SK-N-SH (cell line): ENCODE measurements at regions not wholly inside any gene's neighbourhood (a gene's known extent, or its start where the extent isn't known, plus 50 kb on each side); places are given as distances from the start of the nearest gene placed in this dataset.

Experiments
- CTCF ChIA-PET: fragments of 300-600, 350-600 bp; formaldehyde crosslinking; extraction: SDS; loops from one replicate; lab custom pipeline; 2021; lab: Yijun Ruan, JAX
- POLR2A ChIA-PET: fragments of 350-600 bp; sonication (Branson Sonifier 250); formaldehyde crosslinking; extraction: SDS; loops from one replicate; lab custom pipeline; 2020; ENCODE audit warnings: antibody characterized with exemption, inconsistent platforms; lab: Yijun Ruan, JAX
- DNase-seq: peaks from one replicate; pipeline ENCODE4 v3.0.0; 2012
- H2AFZ ChIP-seq: fragments of 200-600 bp; sonication (generic); 2 replicates; pipeline ENCODE4 v1.8.1; 2016; ENCODE audit warnings: antibody characterized with exemption, mild to moderate bottlenecking, low read depth
- H3F3A ChIP-seq: fragments of 200-600 bp; sonication (generic); replicated peaks from 2 replicates; pipeline ENCODE3; 2016; ENCODE audit warnings: antibody characterized with exemption, mild to moderate bottlenecking; ENCODE audit not compliant: insufficient read depth
- H3K27ac ChIP-seq, 2 experiments: fragments of 200-500 bp in 1 of 2; fragments of 200-600 bp in 1 of 2; sonication (Bioruptor generic) in 1 of 2; sonication (generic), shearing (Covaris generic) in 1 of 2; 2 replicates each; pipeline versions ENCODE4 v1.5.1 to v1.6.1; 2014 to 2016; ENCODE audit warnings: low read depth in 2 of 2, inconsistent platforms in 1 of 2, low read length in 1 of 2, mild to moderate bottlenecking in 1 of 2, mixed read lengths in 1 of 2
- H3K27me3 ChIP-seq: fragments of 200-600 bp; sonication (generic), shearing (Covaris generic); 2 replicates; pipeline ENCODE4 v1.6.1; 2016; ENCODE audit warnings: mixed run types; ENCODE audit not compliant: insufficient read depth
- H3K36me3 ChIP-seq, 2 experiments: fragments of 200-500 bp in 1 of 2; fragments of 200-600 bp in 1 of 2; sonication (Bioruptor generic) in 1 of 2; sonication (generic) in 1 of 2; replicated peaks in 1 of 2; 2 replicates each; pipeline versions ENCODE3 to v1.5.1; 2014 to 2016; ENCODE audit warnings: low read length in 1 of 2, mild to moderate bottlenecking in 1 of 2; ENCODE audit not compliant: insufficient read depth in 2 of 2, control insufficient read depth in 1 of 2
- H3K4me1 ChIP-seq, 2 experiments: fragments of 200-500 bp in 1 of 2; fragments of 200-600 bp in 1 of 2; sonication (Bioruptor generic) in 1 of 2; sonication (generic), shearing (Covaris generic) in 1 of 2; 2 replicates each; pipeline versions ENCODE4 v1.5.1 to v1.6.1; 2014 to 2016; ENCODE audit warnings: low read depth in 1 of 2, low read length in 1 of 2, mixed run types in 1 of 2; ENCODE audit not compliant: insufficient read depth in 2 of 2, control insufficient read depth in 1 of 2
- H3K4me2 ChIP-seq: fragments of 200-600 bp; sonication (generic), shearing (Covaris generic); 2 replicates; pipeline ENCODE4 v1.6.1; 2017; ENCODE audit warnings: mixed run types
- H3K4me3 ChIP-seq, 2 experiments: fragments of 200-500 bp in 1 of 2; fragments of 200-600 bp in 1 of 2; sonication (Bioruptor generic) in 1 of 2; sonication (generic), shearing (Covaris generic) in 1 of 2; 2 replicates each; pipeline versions ENCODE4 v1.5.1 to v1.8.1; 2014 to 2016; ENCODE audit warnings: low read depth in 2 of 2, inconsistent platforms in 1 of 2, low read length in 1 of 2, mild to moderate bottlenecking in 1 of 2, mixed read lengths in 1 of 2, moderate library complexity in 1 of 2
- H3K79me2 ChIP-seq: fragments of 200-600 bp; sonication (generic); 2 replicates; pipeline ENCODE4 v1.8.1; 2017; ENCODE audit warnings: mild to moderate bottlenecking; ENCODE audit not compliant: insufficient read depth
- H3K9ac ChIP-seq: fragments of 200-600 bp; sonication (generic); 2 replicates; pipeline ENCODE4 v1.6.1; 2017; ENCODE audit warnings: mixed run types
- H3K9me2 ChIP-seq: fragments of 200-600 bp; sonication (generic); 2 replicates; pipeline ENCODE4 v1.6.1; 2017; ENCODE audit warnings: mixed run types
- H3K9me3 ChIP-seq: fragments of 200-600 bp; sonication (generic); 2 replicates; pipeline ENCODE4 v1.6.1; 2017; ENCODE audit warnings: mixed run types, mild to moderate bottlenecking, moderate library complexity
- H4K20me1 ChIP-seq: fragments of 200-600 bp; sonication (generic); 2 replicates; pipeline ENCODE4 v1.6.1; 2017; ENCODE audit warnings: mild to moderate bottlenecking, mixed run types; ENCODE audit not compliant: insufficient read depth
- CHD2 ChIP-seq: fragments of 150-350 bp; IDR thresholded peaks from 2 replicates; pipeline ENCODE4 v1.6.1; 2018; ENCODE audit warnings: low read length; ENCODE audit not compliant: partially characterized antibody
- CTCF ChIP-seq: fragments of 200-600 bp; sonication (generic); IDR thresholded peaks from 2 replicates; pipeline ENCODE4 v1.6.1; 2017; ENCODE audit warnings: antibody characterized with exemption, mild to moderate bottlenecking, moderate library complexity
- ELF1 ChIP-seq: IDR thresholded peaks from 2 replicates; pipeline ENCODE4 v1.4.0; 2012
- FOSL2 ChIP-seq: IDR thresholded peaks from 2 replicates; pipeline ENCODE4 v1.4.0; 2012; ENCODE audit warnings: low read depth, mild to moderate bottlenecking, moderate library complexity, borderline replicate concordance
- FOXM1 ChIP-seq: IDR thresholded peaks from 2 replicates; pipeline ENCODE4 v1.4.0; 2012; ENCODE audit warnings: low read depth, mild to moderate bottlenecking
- MAX ChIP-seq: IDR thresholded peaks from 2 replicates; pipeline ENCODE4 v1.4.0; 2012; ENCODE audit warnings: low read depth
- NFIC ChIP-seq: IDR thresholded peaks from 2 replicates; pipeline ENCODE4 v1.4.0; 2012; ENCODE audit warnings: borderline replicate concordance
- NRF1 ChIP-seq: IDR thresholded peaks from 2 replicates; pipeline ENCODE4 v1.6.1; 2012; ENCODE audit warnings: low read depth, mild to moderate bottlenecking, low read length
- PBX3 ChIP-seq: IDR thresholded peaks from 2 replicates; pipeline ENCODE4; 2012
- RAD21 ChIP-seq: IDR thresholded peaks from 2 replicates; pipeline ENCODE4 v1.6.1; 2012; ENCODE audit warnings: mild to moderate bottlenecking, low read length
- RCOR1 ChIP-seq: fragments of 150-350 bp; IDR thresholded peaks from 2 replicates; pipeline ENCODE4 v1.6.1; 2017; ENCODE audit warnings: antibody characterized with exemption, low read length
- RFX5 ChIP-seq: IDR thresholded peaks from 2 replicates; pipeline ENCODE4 v1.6.1; 2012; ENCODE audit warnings: mild to moderate bottlenecking, improper control_type of control experiment, low read length
- SIN3A ChIP-seq: IDR thresholded peaks from 2 replicates; pipeline ENCODE4 v1.6.1; 2012; ENCODE audit warnings: low read depth, mild to moderate bottlenecking, low read length, moderate library complexity, borderline replicate concordance
- SMC3 ChIP-seq: IDR thresholded peaks from 2 replicates; pipeline ENCODE4 v1.6.1; 2012; ENCODE audit warnings: low read depth, low read length, improper control_type of control experiment
- USF2 ChIP-seq: fragments of 150-350 bp; IDR thresholded peaks from 2 replicates; pipeline ENCODE4 v1.6.1; 2017; ENCODE audit warnings: antibody characterized with exemption, low read length, low read depth, borderline replicate concordance
- WGBS: methylation state at CpG from one replicate; pipeline ENCODE4 v1.1.6; 2017; ENCODE audit warnings: low lambda C conversion rate; 5-methylcytosine and 5-hydroxymethylcytosine counted together

GRCh38 chr12:76706761-76707160, 57.2 kb upstream of the ZDHHC17 start:
- Histone ChIP-seq H2AFZ (peak overlapping the region; percentile 30; the same call in 1 of the 2 replicates), H3K9ac (no peak overlapping the region), H4K20me1 (no peaks in the 10 kb centered on the region), H3K4me2 (no peak overlapping the region), H3K9me2 (no peaks in the 10 kb centered on the region), H3K27ac (no peak overlapping the region), H3K79me2 (no peaks in the 10 kb centered on the region), H3K9me3 (no peaks in the 10 kb centered on the region), H3K4me3 (no peak overlapping the region), H3K4me1 (no peaks in the 10 kb centered on the region; a peak in 1 of 4 replicates), H3K36me3 (no peaks in the 10 kb centered on the region), H3K27me3 (no peaks in the 10 kb centered on the region), H3F3A (no peaks in the 10 kb centered on the region)
- TF ChIP-seq RFX5 (no peak), NRF1 (no peak)
- DNase-seq = no peak
- ChIA-PET POLR2A (no interaction called here), CTCF (no interaction called here)

- H3F3A ChIP-seq = no peaks in the 10 kb centered on the region
- no peaks in the 10 kb centered on the region for H3K36me3 ChIP-seq
- no peak overlapping the region for H3K9ac ChIP-seq
- ChIA-PET CTCF (no interaction called here), POLR2A (no interaction called here)
- TF ChIP-seq CTCF (no peak), RAD21 (no peak), NFIC (no peak), SIN3A (no peak), FOXM1 (no peak), SMC3 (no peak), ELF1 (no peak), MAX (no peak), USF2 (no peak), CHD2 (no peak), RCOR1 (no peak), NRF1 (no peak), PBX3 (no peak), FOSL2 (no peak)
- no peak overlapping the region for H3K27ac ChIP-seq
- peaks cover 0 to 2% of the 10 kb centered on the region in 2 experiments; a peak in 1 of 4 replicates for H3K4me1 ChIP-seq
- no peak overlapping the region for H3K4me2 ChIP-seq
- no peak overlapping the region for H3K4me3 ChIP-seq
- H2AFZ ChIP-seq = no peak overlapping the region
- H3K9me2 ChIP-seq = no peaks in the 10 kb centered on the region
- H3K27me3 ChIP-seq = no peaks in the 10 kb centered on the region
- 89% methylated on average over 4 of the region's 4 CpGs for WGBS
- no peak for DNase-seq
- H4K20me1 ChIP-seq = no peaks in the 10 kb centered on the region
- no peaks in the 10 kb centered on the region for H3K79me2 ChIP-seq
- no peaks in the 10 kb centered on the region for H3K9me3 ChIP-seq
Observed at GRCh38 chr12:76707772-76708171, 56.1 kb upstream of the ZDHHC17 start.
